ENCODE measurements at regions not wholly inside any gene's neighbourhood (a gene's known extent, or its start where the extent isn't known, plus 50 kb on each side); places are given as distances from the start of the nearest gene placed in this dataset.
A peak's percentile ranks its signal among the peaks of the same experiment; 100 is the strongest.
"Not testable (repeated sequence)": the region's sequence is repeated elsewhere in the genome, so short reads cannot be mapped to it uniquely, and the experiment has no call there.

DNA sequence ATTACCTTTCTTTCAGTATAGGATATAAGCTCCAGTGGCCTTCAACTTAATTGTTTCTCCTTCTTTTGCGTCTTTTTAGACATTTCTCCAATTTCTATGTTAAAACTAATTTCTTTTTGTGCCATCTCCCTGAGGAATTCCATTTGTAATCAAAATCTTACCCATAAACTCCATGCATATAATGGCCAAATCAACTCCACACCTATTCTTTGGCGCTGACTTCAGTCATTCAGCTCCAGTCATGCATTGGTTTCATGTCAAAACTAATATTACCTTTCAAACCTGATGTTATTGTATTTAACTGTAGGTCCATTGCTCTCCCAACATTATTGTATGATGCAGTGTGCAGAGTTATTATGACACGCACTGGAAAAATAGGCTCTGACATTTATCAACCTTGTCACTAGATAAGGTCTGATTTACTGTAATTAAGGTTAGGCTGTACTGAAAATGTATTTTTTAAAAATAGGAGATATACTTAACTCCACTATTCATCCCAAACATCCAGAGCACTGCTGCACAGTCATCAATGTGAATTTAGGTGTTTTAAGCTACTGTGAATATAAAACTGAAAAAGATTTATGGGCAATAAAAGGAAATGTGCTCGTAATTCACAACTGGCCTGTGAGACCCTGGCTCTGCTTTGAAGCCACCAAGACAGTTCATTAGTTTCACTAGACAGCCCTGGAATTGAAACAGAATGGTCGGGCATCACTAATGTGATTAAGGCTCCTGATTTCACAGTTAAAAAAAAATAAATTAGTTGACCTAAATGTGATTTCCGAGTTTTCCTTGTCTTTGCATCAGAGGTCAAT, 180.6 kb upstream of the GRIA4 start:
- no peak for DNase-seq

DNA sequence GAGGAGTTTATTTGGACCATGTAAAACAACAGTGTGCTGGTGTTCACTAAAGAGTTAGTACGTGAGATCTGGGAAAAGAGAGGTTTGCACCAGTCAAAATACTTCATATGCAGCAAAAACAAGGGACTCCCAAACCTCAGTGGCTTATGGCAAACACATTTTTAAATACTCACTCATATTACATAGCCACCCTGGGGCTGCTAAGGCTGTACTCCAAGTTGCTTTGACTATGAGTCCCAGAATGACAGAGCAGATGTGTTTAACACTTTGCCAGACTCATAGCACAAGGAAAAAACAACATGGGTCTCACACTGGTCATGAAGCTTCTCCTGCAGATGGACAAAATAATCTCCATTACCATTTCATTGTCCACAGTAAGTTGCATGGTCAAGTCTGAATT, 202.8 kb upstream of the GRIA4 start:
- no peak for DNase-seq

DNA sequence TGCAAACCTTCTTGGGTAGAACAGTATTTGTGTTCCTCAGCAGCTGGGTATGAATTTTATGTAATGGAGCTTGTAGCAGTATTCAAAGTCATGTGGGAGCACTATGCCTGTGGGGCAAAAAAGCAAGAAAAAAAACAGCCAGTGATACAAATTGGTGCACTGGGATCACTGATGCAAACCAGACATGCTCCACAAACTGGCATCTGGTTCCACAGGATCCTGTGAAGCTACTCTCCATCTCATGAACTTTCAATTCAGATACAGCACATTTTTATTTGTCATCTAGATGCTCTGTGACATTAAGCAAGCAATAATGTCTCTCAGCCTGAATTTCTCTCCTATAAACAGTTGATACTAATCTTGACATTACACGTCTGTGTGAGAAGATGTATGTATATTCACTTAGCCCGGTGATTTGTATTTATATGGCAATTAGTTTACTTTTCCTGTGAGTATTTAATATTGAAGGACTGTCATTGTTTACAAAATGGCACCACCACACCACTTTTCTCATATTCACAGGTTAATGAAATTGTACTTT, 208.5 kb upstream of the GRIA4 start:
- no peak for DNase-seq

DNA sequence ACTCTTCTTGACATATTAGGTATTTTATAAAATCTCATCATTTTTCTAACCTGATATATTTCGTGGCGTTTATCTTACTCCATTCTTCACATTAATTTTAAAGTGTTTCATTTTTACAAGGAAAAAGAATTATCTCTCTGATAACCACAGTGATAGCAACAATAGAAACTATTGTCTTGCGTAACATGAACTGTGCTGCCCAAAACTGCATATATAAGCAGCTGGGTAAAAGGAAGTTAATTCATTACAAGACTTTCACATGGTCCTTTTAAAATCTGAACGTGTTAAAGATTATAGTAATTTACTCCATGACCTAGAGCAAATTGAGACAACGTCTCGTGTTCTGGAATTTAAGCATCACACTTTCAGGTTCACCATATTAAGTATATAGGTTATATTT, 210.4 kb upstream of the GRIA4 start:
- peak; percentile 45 for DNase-seq

DNA sequence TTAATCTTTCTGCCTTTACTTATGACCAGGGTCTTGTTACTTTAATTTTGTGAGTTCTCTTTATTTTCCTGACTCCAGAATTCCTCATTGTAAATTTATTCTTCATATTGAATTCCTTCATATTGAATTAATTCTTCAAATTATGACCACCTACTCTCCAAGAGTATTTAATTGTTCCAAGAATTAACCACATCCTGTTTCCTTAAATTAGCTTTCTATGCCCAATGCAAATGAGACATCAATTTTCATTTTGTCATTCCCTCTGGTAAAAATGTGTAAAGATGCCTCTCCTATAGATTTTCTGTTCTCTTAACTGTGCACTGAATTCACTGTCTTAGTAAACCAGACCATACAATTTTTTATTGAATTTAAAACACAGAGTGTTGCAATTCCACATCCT, 211.2 kb upstream of the GRIA4 start:
- DNase-seq: no peak

DNA sequence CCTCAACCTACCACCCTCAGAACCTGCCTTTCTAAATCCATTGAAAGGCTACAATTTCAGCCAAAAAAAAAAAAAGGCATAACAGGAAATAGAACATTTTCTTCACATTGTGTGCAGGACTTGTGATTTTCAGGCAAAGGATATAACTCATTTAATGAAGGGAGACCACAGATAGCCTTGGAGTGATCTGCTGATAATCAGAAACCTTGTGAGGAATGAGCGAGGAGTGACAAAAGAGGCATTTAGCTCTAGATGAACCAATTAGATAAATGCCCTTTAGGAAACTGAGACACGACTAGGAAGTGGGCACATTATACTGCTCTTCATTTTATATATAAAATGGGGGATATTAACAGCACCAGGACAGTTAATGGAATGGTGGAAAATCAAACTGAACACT, 216.5 kb upstream of the GRIA4 start:
- no peak for DNase-seq

DNA sequence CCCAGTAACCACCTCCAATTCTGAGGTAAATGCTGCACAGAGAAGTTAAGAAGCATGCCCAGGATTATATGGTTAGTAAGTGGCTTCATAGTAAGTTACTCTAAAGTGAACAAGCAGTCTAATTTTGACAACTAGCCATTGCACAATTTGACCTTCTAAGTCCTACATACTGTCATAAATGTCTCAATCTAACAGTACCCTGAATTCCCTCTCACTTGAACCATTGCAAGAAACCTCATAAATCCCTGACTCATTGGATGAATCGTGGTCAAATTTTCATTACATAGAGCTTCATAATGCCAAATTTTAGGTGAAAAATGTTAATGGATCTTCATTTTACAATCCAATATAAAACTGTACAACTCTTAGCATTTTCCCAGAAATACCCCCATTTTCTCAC, 217.3 kb upstream of the GRIA4 start:
- no peak for DNase-seq

DNA sequence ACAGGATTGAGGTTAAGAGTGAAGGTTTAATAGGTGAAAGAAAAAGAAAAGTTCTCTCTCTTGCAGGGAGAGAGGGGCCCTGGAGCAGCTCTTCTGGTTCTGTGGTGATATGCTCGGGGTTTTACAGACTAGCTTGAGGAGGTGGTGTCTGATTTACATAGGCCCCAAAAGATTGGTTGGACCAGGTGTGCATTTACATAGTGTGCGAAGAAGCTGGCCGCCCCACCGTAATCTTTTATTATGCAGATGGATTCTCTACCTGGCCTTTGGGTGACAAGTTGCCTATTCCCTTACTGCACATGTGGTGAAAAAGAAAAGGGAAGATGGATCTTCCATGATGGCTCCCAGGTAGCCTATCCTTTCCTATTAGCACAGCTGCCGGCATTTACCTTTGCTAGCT, 219.9 kb upstream of the GRIA4 start:
- DNase-seq: no peak

DNA sequence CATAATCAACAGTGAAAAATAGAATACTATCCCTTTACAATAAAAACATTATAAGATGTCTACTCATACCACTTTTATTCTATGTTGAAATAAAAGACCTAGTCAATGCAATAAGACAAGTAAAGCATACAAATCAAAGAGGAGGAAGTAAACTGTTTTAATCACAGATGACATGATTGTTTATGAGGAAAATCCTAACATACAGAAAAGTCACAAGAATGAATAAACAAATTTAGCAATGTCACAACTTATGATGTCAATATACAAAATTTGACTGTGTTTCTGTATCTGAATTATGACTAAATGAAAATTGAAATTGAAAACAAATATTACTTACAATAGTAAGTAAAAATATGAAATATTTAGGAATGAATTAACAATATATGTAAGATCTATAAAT, 221.9 kb upstream of the GRIA4 start:
- DNase-seq: no peak

DNA sequence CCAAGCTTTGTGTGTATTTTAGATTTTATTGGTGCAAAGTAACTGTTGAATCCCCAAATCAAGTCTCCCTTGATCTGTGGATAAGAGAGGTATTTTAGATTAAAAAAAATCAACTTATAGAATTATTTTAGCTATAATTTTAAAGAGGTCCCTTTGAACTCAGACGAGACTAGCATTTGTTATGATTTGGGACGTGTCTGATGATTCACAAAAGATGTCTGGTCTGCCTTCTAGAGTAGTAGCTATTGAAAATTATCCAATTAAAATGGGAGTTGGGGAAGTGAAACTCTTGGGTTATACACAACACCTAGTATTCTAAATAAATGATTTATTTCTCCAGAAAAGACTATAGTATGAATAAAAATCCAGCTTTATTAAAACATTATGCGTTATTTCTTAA, 227.9 kb upstream of the GRIA4 start:
- no peak for DNase-seq

DNA sequence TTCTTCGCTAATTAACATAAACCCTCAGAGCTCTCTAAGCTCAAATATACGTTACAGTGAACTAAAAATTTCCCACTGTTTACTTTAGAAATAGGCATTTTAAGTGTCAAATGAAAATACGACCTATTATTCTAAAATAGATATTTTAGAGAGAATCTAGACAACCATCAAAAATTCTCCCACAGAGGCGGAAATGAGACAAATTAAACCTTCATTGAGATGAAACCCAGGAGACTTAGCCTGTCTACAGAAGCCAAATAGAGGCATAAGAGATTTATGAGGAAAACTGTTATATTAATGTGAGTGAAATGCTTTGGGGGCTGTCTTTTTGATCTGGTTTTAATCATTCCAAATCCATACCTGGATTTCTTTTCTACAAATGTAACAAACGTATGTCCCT, 232.0 kb upstream of the GRIA4 start:
- DNase-seq: no peak

DNA sequence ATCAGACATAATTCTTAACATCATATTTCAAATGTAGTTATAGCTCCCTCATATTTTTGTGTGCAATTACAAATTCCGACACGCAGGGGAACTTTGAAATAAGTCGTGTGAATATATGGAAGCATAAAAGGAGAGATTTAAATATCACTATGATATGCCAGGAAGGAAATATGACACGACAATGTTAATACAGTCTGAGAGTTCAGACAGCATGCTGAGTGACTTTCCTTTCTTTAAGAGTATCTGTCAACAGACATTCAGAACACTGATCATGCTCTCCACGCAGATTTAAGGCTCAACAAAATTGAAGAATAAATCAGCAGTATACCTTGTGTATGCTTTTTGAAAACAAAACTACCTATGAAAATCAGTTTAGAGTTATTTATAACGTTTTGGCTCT, 232.6 kb upstream of the CARD18 start:
- DNase-seq: no peak

DNA sequence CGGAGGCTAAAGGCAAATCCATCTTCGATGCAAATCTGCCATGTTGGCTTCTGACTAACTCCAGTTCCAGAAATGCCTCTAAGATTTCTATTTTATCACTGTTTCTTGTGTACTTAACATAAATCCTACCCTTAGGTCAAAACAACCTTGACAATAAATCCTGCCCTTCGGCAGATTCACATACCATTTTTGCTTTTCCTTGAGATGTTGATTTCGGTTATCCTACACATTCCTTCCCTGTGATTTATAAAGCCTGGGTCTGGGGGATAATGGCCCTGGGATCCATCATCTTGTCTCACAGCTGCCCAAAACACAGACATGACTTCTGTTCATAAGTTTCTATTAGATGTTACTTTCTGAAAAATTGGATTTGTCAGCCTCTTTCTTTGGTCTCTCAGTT, 231.7 kb upstream of the CARD18 start:
- DNase-seq: no peak

DNA sequence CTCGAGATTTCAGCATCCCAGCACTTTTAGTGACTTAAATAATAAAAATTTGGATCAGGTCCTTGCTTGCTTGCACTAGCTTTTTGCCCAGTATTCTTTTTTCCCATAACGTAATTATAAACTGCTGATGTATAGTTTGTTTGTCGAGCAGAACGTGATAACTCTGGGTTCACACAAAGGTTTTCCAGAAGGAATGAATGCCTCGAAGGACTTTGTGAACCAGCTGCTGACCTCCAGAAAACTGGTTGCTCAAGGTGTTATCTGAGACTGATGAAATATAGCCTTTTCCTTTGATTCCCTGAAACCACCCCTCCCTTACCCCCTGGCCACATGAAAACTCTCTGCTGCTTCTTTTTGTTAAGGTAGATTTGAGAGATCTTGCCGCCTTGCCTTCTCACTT, 229.1 kb upstream of the CARD18 start:
- DNase-seq: no peak

DNA sequence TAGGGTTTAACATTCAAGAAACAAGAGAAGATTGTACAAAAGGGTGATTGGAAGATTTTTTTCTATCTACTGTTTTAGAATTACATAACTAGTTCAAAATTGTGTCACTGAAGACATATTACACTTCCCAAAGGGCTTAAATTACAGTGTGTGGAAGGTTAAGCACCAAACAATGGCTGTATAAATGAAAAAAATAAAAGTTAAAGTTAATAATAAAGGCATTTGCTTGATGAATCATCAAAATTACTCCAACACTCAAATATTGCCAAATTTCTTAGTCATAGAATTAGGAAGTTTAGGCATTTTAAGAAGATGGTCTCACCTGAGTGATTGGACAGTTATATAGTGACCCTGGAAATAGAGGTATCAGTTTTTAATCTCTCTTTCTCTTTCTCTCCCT, 227.6 kb upstream of the CARD18 start:
- no peak for DNase-seq

DNA sequence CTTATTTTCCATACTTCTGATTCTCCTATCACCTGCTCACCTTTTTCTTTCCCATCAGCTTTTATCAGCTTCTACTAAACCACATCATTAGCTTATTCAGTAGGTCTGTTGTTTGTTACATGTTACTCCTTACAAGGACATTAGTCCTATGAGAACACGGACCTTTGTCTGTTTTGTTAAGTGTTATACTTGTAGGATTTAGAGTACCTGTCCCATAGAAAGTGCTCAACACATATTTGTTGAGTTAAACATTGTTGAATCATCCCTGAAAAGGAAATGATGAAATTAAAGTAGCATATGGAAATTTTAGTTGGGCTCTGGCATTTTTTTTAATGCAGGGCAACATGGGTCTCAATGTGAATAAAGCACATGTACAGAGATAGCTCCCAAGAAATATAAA, 222.1 kb upstream of the CARD18 start:
- DNase-seq: no peak

DNA sequence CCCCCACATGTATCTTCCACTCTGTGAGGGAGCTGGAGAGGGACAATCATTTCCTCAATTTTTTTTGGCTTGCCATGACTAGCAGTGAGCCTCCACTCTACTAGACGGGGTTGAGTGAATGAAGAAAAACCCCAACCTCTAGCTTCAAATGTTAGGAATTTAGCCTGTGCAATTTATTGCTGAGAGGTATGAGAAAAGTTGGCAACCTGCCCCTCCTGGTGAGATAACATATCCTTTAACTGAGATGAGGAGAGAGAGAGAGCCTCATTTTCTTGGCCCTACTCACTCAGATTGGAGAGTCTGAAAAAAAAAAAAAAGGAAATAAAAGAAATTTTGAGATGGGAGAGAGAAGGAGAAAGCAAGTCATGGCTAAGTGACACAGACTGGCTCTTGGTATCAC, 218.2 kb upstream of the CARD18 start:
- no peak for DNase-seq

DNA sequence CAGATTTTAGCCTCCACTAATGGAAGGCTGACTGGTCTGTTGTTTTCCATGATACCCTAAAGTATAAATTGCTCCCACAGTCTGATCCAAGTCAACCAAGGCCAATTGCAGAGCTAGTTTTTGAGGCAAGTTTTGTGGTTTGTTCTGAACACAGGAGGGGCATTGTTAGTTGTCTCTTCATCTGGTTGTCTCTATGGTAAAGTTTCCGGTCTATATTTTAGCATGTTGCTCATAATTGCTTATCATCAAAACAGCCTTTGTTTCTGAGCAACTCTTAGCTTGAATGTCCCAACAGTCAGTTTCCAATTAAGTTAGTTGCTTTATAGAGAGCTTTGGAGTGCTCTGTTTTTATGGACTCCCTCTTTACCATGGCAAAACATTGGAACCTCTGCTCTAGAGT, 217.6 kb upstream of the CARD18 start:
- DNase-seq: no peak

DNA sequence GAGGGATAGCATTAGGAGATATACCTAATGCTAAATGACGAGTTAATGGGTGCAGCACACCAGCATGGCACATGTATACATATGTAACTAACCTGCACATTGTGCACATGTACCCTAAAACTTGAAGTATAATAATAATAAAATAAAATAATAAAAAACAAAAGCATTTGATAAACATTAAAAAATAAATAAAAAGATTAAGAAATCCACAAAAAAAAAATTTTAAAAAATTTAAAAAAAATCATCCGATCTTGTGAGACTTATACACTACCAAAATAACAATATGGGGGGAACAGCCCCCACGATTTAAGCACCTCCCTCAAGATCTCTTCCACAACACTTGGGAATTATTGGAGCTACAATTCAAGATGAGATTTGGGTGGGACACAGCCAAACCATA, 210.3 kb upstream of the CARD18 start:
- DNase-seq: not testable (repeated sequence)

DNA sequence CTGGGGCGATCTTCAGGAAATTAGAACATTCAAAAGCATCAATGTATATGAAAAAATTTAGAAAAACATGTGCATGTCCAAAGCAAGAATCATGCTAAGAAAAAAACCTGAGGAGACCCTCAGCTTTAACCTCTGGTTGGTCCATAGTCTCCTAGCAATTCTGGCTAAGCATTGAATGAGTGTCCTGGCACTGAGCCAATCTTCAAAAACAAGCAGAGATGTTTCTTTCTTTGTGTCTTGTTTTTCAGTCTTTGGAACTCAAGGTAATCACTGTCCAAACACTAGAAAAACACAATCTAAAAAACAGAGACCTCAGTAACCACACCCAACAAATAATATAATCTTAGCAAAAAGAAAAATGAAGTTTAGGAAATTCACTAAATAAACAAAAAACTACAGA, 205.4 kb upstream of the CARD18 start:
- DNase-seq: no peak

DNA sequence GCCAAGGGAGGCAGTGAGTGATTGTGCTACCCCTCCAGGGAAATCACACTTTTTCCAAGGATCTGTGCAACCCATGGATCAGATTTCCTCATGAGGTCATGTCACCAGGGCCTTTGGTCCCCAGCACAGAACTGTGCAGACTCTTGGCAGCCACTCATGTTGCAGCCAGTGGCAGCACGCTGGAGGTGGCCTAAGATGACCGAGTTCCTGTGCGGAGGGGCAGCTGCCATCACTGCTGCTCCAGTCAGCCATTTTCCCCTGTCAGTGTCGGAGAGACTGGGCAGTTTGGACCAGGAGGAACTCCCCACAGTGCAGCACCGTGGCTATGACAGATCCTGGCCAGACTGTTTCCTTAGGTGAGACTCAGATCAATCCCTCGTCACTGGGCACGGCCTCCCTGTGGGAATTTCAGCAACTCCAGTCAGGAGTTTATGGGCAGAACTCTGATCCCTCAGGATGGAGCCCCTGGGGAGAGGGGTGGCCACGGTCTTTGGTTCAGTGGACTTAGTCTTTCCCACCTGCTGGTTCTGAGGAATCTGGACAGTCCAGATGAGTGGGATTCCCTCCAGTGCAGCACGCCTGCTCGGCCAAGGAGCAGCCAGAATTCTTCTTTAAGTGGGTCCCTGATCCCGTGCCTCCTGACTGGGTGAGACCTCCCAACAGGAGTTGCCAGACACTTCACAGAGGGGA, 194.6 kb upstream of the CARD18 start:
- DNase-seq: no peak

DNA sequence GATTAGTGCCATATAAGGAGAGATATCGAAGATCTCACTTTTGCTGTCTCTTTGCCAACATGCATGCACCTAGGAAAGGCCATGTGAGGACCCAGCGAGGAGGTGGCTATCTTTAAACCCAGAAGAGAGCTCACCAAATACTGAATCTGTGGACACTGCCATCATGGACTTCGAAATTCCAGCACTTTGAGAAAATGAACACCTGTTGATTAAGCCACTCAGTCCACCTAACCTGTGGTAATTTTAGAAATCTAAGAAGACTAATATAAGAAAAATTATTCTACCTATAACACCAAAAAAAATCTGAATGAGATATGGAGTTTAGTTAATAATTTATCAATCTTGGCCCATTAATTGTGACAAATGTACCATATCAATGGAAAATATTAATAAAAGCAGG, 193.6 kb upstream of the CARD18 start:
- DNase-seq: no peak

DNA sequence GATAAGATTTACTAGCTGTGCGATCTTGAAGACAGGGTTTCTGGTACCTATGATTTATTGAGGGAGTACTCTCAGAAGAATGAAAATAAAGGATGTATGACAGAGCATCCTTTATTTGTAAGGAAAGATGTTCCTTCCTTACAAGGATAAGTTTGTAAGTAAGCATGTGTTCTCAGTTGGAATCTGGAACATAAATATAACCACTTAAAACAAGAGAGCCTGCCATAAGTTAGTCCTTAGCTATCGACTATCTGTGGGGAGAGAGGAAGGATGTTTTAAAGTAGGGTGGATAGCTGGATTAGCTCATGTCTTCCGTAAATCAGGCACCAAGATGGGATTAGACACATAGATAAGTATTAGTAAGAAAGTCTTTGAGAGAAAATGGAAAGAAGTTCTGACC, 192.6 kb upstream of the CARD18 start:
- no peak for DNase-seq

DNA sequence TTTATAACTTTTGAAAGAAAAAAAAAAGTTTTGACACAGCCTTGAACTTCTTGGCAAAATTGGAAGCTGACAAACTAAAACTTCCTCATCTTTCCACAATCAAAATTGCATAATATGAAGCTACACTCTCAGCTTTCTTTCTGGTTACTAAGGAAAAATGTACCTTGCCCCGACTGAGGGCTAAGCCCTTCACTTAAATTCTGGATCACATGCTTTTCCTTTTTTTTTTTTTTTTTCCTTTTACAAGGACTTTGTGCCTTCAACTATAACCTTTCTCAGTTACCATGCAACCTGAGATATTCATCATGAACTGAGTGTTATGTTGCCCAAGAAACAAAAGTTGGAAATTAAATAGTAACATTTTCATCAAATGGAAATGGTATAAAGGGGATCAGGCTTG, 188.5 kb upstream of the CARD18 start:
- DNase-seq: no peak

DNA sequence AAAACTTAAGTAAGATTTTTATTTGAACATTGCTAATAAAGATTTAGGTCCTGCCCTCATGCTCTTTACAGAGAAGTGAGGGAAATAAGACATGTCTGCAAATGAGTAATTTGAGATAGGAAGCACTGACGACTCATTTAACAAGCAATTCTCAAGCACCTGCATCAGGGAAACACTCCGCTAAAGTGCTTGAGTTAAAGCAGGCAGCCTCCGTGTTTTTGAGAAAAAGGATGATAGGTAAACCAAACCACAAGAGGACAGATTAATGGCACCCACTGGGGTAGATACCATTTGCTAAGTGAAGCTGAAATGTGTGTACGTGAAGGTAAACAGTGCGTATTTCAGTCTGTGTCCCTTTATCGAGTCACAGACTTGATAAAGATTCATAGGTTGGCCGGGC, 184.6 kb upstream of the CARD18 start:
- no peak for DNase-seq
